ENCODE measurements at regions not wholly inside any gene's neighbourhood (a gene's known extent, or its start where the extent isn't known, plus 50 kb on each side); places are given as distances from the start of the nearest gene placed in this dataset.

DNA sequence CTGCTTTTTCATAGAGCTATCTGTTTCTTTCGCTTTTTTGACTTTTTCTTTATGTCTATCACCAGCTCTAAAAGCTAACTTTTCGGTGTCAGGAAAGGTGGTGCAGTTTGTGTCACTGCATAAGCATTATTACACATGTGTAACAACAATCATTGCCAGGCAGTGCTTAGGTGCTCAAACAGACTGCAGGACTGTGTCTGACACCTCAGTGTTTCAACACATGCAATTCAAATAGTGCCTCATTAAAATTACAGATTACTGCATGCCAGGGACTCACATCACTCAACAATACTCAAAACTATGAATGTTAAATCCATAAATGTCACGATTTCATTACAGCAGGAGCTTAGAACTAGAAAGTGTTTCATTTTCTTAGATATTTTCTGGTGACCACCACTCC lies 265.3 kb upstream of the SMIM30 start:
- H3K27ac ChIP-seq (ENCODE audit: low read length), result no peak overlapping the region
- H3K4me3 ChIP-seq (ENCODE audit: low read length), result no peak overlapping the region
- H3F3A ChIP-seq (ENCODE audit: insufficient read depth, low read length), result no peaks in the 10 kb centered on the region
- no peak for TF ChIP-seq EZH2phosphoT487 (IDR thresholded peaks at IDR 0.05; ENCODE audit: low read length)
- no peak for TF ChIP-seq EZH2 (optimal IDR thresholded peaks at IDR 0.05; ENCODE audit: low read depth, low read length)
- TF ChIP-seq, protein P1, sequence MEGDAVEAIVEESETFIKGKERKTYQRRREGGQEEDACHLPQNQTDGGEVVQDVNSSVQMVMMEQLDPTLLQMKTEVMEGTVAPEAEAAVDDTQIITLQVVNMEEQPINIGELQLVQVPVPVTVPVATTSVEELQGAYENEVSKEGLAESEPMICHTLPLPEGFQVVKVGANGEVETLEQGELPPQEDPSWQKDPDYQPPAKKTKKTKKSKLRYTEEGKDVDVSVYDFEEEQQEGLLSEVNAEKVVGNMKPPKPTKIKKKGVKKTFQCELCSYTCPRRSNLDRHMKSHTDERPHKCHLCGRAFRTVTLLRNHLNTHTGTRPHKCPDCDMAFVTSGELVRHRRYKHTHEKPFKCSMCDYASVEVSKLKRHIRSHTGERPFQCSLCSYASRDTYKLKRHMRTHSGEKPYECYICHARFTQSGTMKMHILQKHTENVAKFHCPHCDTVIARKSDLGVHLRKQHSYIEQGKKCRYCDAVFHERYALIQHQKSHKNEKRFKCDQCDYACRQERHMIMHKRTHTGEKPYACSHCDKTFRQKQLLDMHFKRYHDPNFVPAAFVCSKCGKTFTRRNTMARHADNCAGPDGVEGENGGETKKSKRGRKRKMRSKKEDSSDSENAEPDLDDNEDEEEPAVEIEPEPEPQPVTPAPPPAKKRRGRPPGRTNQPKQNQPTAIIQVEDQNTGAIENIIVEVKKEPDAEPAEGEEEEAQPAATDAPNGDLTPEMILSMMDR (IDR thresholded peaks at IDR 0.05; ENCODE audit: low read length), result no peak
- H3K4me1 ChIP-seq (ENCODE audit: low read length), result no peaks in the 10 kb centered on the region
- H2AFZ ChIP-seq (ENCODE audit: low read length), result no peak overlapping the region
- no peaks in the 10 kb centered on the region for H4K20me1 ChIP-seq (ENCODE audit: insufficient read depth, low read length)
- no peaks in the 10 kb centered on the region for H3K9me3 ChIP-seq (replicated peaks; ENCODE audit: insufficient read depth, low read length)
- no peaks in the 10 kb centered on the region for H3K36me3 ChIP-seq (replicated peaks; ENCODE audit: insufficient read depth, low read length)
- H3K4me2 ChIP-seq (ENCODE audit: low read depth, low read length), result no peak overlapping the region
- DNase-seq, result no peak
- H3K9me2 ChIP-seq (replicated peaks; ENCODE audit: insufficient read depth, low read length), result no peaks in the 10 kb centered on the region
- H3K9ac ChIP-seq (ENCODE audit: low read length), result no peak overlapping the region
- H3K27me3 ChIP-seq (replicated peaks; ENCODE audit: insufficient read depth, low read length), result no peaks in the 10 kb centered on the region
- H3K79me2 ChIP-seq (ENCODE audit: low read length), result no peaks in the 10 kb centered on the region

DNA sequence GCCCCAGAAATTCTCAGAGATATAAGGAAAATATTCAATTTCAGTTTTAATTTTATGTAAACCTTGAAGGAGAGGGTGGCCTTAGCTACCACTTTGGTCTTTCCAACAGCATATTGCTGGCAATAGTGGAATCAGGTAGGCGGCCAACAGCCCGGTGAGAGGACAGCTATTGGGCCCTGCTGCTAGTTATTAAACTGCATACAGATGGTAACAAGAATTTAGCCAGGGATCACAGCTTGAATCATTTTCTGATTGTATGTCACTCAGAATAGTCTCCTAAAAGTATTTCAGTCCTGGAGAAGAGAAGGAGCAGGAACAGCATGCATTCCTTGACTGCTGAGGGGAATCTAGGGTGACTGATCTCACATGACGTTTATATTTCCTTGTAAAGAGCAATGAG lies 261.4 kb upstream of the SMIM30 start:
- Histone ChIP-seq H3K9me2 (replicated peaks; ENCODE audit: insufficient read depth, low read length) (no peaks in the 10 kb centered on the region), H3F3A (ENCODE audit: insufficient read depth, low read length) (no peaks in the 10 kb centered on the region), H3K36me3 (replicated peaks; ENCODE audit: insufficient read depth, low read length) (no peaks in the 10 kb centered on the region), H3K27me3 (replicated peaks; ENCODE audit: insufficient read depth, low read length) (no peaks in the 10 kb centered on the region), H3K9me3 (replicated peaks; ENCODE audit: insufficient read depth, low read length) (no peaks in the 10 kb centered on the region), H3K4me3 (ENCODE audit: low read length) (no peak overlapping the region), H3K4me1 (ENCODE audit: low read length) (no peaks in the 10 kb centered on the region), H3K4me2 (ENCODE audit: low read depth, low read length) (no peak overlapping the region), H4K20me1 (ENCODE audit: insufficient read depth, low read length) (no peaks in the 10 kb centered on the region), H3K79me2 (ENCODE audit: low read length) (no peaks in the 10 kb centered on the region), H3K9ac (ENCODE audit: low read length) (no peak overlapping the region), H3K27ac (ENCODE audit: low read length) (no peak overlapping the region), H2AFZ (ENCODE audit: low read length) (no peak overlapping the region)
- TF ChIP-seq, protein P1 (IDR thresholded peaks at IDR 0.05; ENCODE audit: low read length), result no peak
- no peak for TF ChIP-seq EZH2 (optimal IDR thresholded peaks at IDR 0.05; ENCODE audit: low read depth, low read length)
- TF ChIP-seq EZH2phosphoT487 (IDR thresholded peaks at IDR 0.05; ENCODE audit: low read length), result no peak
- DNase-seq, result no peak

DNA sequence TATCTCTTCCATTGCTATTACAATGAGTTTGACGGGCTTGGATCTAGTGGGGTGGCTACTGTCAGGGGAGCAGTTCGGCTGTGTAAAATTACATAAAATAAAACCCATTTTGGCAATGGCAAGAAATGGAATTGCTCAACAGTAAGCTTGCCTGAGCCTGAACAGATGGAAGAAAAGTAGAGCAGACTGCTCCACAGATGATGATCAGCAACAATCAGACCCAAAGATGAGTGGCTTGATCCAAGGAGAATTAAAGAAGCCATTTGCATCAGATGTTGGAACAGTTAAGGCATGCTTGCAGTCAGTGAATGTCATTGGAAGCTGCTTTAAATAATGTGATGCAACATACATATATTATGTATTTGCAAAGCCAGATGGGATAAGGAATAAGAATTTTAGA lies 256.6 kb upstream of the SMIM30 start:
- no peak overlapping the region for H3K4me3 ChIP-seq (ENCODE audit: low read length)
- DNase-seq, result no peak
- no peaks in the 10 kb centered on the region for H3K4me1 ChIP-seq (ENCODE audit: low read length)
- no peaks in the 10 kb centered on the region for H3K9me3 ChIP-seq (replicated peaks; ENCODE audit: insufficient read depth, low read length)
- no peaks in the 10 kb centered on the region for H3K79me2 ChIP-seq (ENCODE audit: low read length)
- H4K20me1 ChIP-seq (ENCODE audit: insufficient read depth, low read length), result no peaks in the 10 kb centered on the region
- H3K27me3 ChIP-seq (replicated peaks; ENCODE audit: insufficient read depth, low read length), result no peaks in the 10 kb centered on the region
- H3K27ac ChIP-seq (ENCODE audit: low read length), result no peak overlapping the region
- H3K4me2 ChIP-seq (ENCODE audit: low read depth, low read length), result no peak overlapping the region
- no peak overlapping the region for H3K9ac ChIP-seq (ENCODE audit: low read length)
- H3K36me3 ChIP-seq (replicated peaks; ENCODE audit: insufficient read depth, low read length), result no peaks in the 10 kb centered on the region
- H2AFZ ChIP-seq (ENCODE audit: low read length), result no peak overlapping the region
- H3K9me2 ChIP-seq (replicated peaks; ENCODE audit: insufficient read depth, low read length), result no peaks in the 10 kb centered on the region
- TF ChIP-seq EZH2phosphoT487 (IDR thresholded peaks at IDR 0.05; ENCODE audit: low read length), result no peak
- no peak for TF ChIP-seq EZH2 (optimal IDR thresholded peaks at IDR 0.05; ENCODE audit: low read depth, low read length)
- TF ChIP-seq, protein P1 (IDR thresholded peaks at IDR 0.05; ENCODE audit: low read length), result no peak
- no peaks in the 10 kb centered on the region for H3F3A ChIP-seq (ENCODE audit: insufficient read depth, low read length)
